HG02623 (cell line): ENCODE measurements at regions not wholly inside any gene's neighbourhood (a gene's known extent, or its start where the extent isn't known, plus 50 kb on each side); places are given as distances from the start of the nearest gene placed in this dataset.
A peak's percentile ranks its signal among the peaks of the same experiment; 100 is the strongest.

ENCODE experiments used
- ATAC-seq: cut with Tn5 transposase; IDR thresholded peaks from one replicate; pipeline ENCODE4 v1.9.1; 2021; ENCODE audit warnings: moderate library complexity; ENCODE audit not compliant: unreplicated experiment

- no peak for ATAC-seq
Observed at GRCh38 chr9:73845954-73846690, 651.0 kb upstream of the RORB start.

- no peak for ATAC-seq
Observed at GRCh38 chr9:73847536-73847935, 649.6 kb upstream of the RORB start.

DNA sequence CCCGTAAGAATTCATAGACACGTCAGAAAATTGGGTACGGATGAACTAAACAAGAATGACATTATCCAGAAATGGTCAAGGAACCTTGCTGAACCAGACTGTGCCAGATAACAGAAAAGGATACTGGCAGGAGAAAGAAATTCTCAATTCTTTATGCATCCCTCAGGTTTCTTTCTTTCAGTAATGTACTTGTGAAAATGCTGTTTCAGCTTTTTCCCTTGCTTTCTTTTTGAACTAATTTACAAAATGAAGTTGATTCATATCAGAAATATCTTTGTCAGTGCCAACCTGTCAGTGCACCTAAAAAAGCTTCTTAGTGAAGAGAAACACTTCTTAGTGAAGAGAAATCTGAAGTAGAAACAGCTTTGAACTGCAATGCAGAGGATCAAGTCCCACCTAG lies 643.6 kb upstream of the RORB start:
- no peak for ATAC-seq

DNA sequence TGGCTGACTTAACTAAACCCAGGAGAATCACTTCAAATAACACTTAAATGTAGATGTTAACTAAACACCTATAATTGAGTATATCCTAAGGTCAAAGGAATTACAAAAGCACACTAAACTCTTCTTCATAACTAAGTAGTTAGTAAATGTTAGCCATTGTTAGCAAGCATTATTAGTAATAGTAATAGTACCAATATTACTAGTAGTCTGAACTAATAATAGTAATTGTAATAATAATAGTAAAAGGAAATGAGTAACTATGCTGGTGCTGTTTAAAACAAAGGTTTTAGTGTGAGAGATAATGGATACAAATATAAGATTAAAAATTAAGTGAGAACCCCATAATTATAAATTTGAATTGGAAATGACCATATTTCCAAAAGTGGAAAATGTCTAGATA lies 641.9 kb upstream of the RORB start:
- no peak for ATAC-seq

- ATAC-seq = no peak
Observed at GRCh38 chr9:73863924-73864323, 633.2 kb upstream of the RORB start.

GRCh38 chr9:73866451-73866850 lies 630.7 kb upstream of the RORB start:
- no peak for ATAC-seq

DNA sequence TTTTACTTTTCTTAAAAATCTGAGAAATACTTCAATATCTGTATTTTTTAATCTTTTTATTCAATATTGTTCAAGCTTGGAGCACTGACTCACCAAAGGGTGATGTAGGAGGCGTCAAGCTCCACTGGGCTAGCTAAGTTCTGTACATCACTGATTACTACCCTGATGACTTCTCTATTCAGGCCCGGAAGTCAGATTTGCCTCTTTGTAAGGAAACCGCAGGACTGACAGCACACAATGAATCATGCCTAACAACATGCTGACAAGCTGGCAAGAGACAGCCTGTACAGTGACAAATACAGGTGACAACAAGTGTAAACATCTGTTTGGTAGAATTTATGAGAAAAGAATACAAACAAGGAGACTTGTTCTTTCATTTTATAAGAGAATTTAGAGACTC lies 627.9 kb upstream of the RORB start:
- peak; percentile 100 for ATAC-seq

DNA sequence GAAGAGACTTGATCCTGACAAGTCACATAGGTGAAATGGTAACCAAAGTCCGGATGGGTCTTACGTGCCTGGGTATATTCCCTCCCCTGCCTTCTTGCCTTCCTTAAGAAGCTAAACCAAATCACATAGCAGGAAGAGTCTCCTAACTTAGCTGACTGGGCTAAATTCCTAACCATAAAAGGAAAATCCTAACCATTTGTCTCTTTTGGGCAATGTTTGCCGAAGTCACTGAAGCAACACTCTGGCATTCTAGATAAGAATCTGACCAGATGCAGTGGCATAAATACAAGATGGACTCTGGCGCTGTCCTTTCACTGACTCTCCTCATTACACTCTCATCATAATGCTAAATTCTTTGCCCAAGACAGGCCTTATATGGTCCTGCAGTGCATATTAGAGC lies 625.5 kb upstream of the RORB start:
- ATAC-seq = no peak

DNA sequence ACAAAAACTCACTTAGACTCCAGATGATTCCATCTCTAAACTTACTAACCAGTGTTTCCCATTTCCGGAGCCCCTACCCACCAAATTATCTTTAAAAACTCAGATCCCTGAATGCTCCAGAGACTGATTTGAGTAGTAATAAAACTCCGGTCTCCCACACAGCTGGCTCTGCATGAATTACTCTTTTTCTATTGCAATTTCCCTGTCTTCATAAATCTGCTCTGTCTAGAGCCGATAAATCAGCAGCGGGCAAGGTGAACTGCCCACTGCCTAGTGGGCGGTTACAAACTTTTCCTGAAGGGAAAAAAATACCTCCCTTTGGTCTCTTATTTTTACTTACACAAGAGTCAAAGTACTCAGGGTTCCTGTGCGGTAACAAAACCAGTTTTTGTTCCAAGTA lies 624.4 kb upstream of the RORB start:
- no peak for ATAC-seq

GRCh38 chr9:73880101-73880500 lies 617.0 kb upstream of the RORB start:
- ATAC-seq = no peak

GRCh38 chr9:73889023-73889422 lies 608.1 kb upstream of the RORB start:
- ATAC-seq = no peak

- no peak for ATAC-seq
Observed at GRCh38 chr9:73890685-73891277, 606.4 kb upstream of the RORB start.

DNA sequence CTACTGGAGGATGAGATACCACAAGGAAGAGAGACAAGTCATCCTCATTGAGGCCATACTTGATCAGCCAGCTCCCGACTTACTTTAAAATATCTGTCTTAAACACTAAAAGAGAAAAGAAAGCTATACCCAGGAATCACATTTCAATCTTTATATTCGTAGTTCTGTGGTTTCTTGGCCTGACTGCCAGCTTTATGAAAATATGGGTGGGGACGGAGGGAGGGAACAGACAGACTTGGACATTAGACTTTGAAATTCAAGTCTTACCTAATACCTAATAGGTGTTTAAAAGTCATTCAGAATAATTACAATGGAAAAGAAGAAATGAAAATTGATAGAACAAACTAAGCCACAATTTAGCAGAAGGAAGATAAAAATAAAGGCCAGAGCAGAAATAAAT lies 604.8 kb upstream of the RORB start:
- ATAC-seq = no peak

- ATAC-seq = no peak
Observed at GRCh38 chr9:73893230-73893629, 603.9 kb upstream of the RORB start.

DNA sequence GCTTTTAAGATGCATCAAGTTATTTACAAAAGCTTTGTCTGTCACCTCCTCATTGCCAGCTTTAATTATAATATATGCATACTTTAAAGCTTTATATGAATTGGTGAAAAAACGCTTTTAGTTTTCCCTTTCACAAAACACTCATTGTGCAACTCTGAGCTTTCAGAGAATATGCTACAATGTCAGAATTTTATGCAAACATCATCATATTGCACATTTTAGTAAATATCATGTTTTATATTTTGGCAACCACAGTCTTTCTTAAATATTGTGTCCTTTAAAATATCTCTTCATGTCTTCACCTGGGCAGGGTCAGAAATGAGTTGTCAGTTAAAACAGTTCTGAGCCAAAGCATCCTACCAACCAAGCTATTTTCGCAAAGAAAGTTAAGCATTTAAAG lies 601.1 kb upstream of the RORB start:
- ATAC-seq = no peak

DNA sequence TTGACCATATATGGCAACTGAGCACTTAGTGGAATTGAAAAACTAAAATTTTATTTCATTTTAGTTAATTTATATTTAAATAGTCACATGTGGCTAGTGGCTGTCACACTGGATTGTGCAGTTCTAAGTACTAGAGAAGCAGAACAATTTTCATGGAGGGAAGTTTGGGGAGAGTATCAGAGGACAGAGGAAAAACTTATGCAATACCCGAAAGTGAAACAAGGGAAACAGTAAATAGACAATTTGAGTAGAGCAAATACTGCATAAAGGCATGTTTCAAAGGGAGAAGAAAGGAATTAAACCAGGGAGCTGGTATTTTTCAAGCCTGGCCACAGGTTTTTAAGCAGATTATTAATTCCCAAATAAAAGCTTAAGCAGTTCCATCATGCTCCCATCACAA lies 590.5 kb upstream of the RORB start:
- ATAC-seq = no peak

DNA sequence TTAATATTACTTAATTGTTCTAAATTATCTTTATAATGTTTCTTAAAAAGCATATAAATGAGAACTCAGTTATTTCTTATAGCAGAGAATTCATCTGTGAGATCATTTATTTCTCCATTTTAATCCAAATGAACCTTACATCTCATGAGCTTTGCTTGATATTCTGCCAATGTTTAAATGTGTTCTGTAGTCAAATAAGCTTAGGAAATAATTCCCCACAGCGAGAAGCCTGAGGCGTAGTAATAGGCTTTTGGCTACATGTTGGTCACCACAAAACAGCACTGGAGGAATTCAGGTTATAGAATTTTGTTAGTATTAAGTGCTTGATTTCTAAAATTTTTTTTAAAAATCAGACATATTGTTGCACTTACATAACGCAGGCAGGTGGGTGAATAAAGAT lies 585.3 kb upstream of the RORB start:
- no peak for ATAC-seq

- ATAC-seq = no peak
Observed at GRCh38 chr9:73916016-73916673, 581.0 kb upstream of the RORB start.

- no peak for ATAC-seq
Observed at GRCh38 chr9:73919712-73920111, 577.4 kb upstream of the RORB start.

- ATAC-seq = no peak
Observed at GRCh38 chr9:73923796-73924195, 573.3 kb upstream of the RORB start.

DNA sequence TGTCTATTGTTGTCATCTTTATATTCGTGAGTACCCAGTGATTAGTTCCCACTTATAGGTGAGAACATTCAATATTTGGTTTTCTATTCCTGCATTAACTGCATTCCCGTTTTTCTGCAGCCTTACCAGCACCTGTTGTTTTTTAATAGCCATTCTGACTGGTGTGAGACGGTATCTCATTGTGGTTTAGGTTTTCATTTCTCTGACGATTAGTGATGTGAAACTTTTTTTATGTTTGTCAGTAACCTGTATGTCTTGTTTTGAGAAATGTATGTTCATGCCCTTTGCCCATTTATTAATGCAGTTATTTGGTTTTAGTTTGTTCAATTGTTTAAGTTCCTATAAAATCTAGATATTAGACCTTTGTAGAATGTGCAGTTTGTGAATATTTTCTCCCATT lies 546.0 kb upstream of the RORB start:
- no peak for ATAC-seq

GRCh38 chr9:73962792-73963191 lies 534.3 kb upstream of the RORB start:
- ATAC-seq = no peak
